Fibroblast of mammary gland (primary cell): ENCODE measurements at regions not wholly inside any gene's neighbourhood (a gene's known extent, or its start where the extent isn't known, plus 50 kb on each side); places are given as distances from the start of the nearest gene placed in this dataset.

ENCODE experiments used
- DNase-seq: peaks from one replicate; pipeline ENCODE4 v3.0.0-alpha.2; 2010; ENCODE audit warnings: low read depth
- H3K4me3 ChIP-seq: 2 replicates; pipeline ENCODE4 v1.5.1; 2011; ENCODE audit warnings: low read depth, mild to moderate bottlenecking, low read length, moderate library complexity; ENCODE audit not compliant: control insufficient read depth
- CTCF ChIP-seq: conservative IDR thresholded peaks from 2 replicates; pipeline ENCODE4 v1.5.1; 2011; ENCODE audit warnings: low read depth, low read length, inconsistent platforms; ENCODE audit not compliant: control insufficient read depth, insufficient read depth

GRCh38 chr9:79512251-79512650, 59.5 kb upstream of the TLE4 start:
- TF ChIP-seq CTCF = no peak
- no peak for DNase-seq
- H3K4me3 ChIP-seq = no peak overlapping the region
